Activated CD8-positive, alpha-beta memory T cell treated with anti-CD3 and anti-CD28 coated beads, Interleukin-2, amount 50 U/mL, for 4 hours (primary cell): ENCODE measurements at regions not wholly inside any gene's neighbourhood (a gene's known extent, or its start where the extent isn't known, plus 50 kb on each side); places are given as distances from the start of the nearest gene placed in this dataset.
"Not testable (repeated sequence)": the region's sequence is repeated elsewhere in the genome, so short reads cannot be mapped to it uniquely, and the experiment has no call there.

ENCODE experiments used
- DNase-seq: peaks from one replicate; pipeline ENCODE4 v3.0.0-alpha.2; 2020

- not testable (repeated sequence) for DNase-seq
Measured at GRCh38 chr5:148744380-148744779, 82.0 kb upstream of the ADRB2 start.

GRCh38 chr5:148746826-148747535 is 79.4 kb upstream of the ADRB2 start:
- no peak for DNase-seq

GRCh38 chr5:148747536-148747906 is 78.9 kb upstream of the ADRB2 start:
- no peak for DNase-seq

GRCh38 chr5:148748702-148749392 is 77.6 kb upstream of the ADRB2 start:
- DNase-seq: no peak

GRCh38 chr5:148750614-148751013 is 75.8 kb upstream of the ADRB2 start:
- DNase-seq: no peak

GRCh38 chr5:148751025-148751424 is 75.4 kb upstream of the ADRB2 start:
- DNase-seq: no peak

GRCh38 chr5:148752375-148752774 is 74.0 kb upstream of the ADRB2 start:
- DNase-seq: not testable (repeated sequence)

- no peak for DNase-seq
Measured at GRCh38 chr5:148759101-148759500, 67.3 kb upstream of the ADRB2 start.

GRCh38 chr5:148760945-148761638 is 65.3 kb upstream of the ADRB2 start:
- no peak for DNase-seq

- DNase-seq: no peak
Measured at GRCh38 chr5:148763996-148764395, 62.4 kb upstream of the ADRB2 start.

GRCh38 chr5:148765061-148765460 is 61.4 kb upstream of the ADRB2 start:
- DNase-seq: no peak

- no peak for DNase-seq
Measured at GRCh38 chr5:148768806-148769415, 57.5 kb upstream of the ADRB2 start.

- DNase-seq: no peak
Measured at GRCh38 chr5:148769941-148770340, 56.5 kb upstream of the ADRB2 start.

- no peak for DNase-seq
Measured at GRCh38 chr5:148774313-148774712, 52.1 kb upstream of the ADRB2 start.

- no peak for DNase-seq
Measured at GRCh38 chr5:148776261-148776660, 50.1 kb upstream of the ADRB2 start.
